ENCODE measurements at regions not wholly inside any gene's neighbourhood (a gene's known extent, or its start where the extent isn't known, plus 50 kb on each side); places are given as distances from the start of the nearest gene placed in this dataset.

DNA sequence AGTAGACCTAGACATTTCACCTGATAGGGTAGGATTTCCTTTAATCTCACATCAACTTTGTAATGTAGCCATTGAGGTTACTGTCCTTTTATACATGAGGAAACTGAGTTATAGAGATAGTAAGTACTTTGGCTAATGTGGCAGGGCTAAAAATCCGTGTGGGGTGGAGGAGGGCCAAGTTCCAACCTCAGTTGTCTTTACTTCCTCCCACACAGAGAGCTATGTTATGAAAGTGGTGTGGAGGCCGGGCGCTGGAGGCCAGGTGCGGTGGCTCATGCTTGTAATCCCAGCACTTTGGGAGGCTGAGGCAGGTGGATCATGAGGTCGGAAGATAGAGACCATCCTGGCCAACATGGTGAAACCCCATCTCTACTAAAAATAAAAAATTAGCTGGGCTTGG is 173.3 kb downstream of the PALM2AKAP2 start:
- no peak for DNase-seq

DNA sequence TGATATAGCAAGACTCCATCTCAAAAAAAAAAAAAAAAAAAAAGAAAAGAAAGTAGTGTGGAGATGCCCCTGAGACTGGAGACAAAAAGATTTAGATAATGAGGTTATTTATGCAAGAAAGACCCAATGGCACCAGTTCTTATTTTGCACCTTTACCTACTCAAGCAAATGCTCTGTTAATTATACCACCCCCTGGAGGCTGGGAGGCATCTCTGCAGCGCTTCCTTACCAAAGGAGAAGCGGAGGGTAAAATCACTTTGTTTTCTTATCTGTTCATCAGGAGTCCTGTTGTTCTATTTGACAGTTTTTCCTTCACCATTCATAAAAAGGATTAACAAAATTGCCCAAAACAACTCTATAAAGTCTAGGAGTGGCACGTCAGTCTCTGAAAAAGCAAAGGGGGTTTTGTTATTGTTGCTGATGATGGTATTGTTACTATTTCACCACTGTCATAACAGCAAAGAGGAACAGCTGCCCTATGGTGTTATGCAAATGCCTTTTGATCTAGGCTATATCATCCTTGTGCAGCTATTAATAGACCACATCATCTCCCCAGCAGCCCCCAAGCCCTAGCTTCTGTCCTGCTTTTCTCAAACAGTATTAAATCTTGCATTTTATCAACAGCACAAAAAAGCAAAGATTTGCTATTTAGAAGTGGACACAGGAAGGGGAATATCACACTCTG is 174.0 kb downstream of the PALM2AKAP2 start:
- no peak for DNase-seq

DNA sequence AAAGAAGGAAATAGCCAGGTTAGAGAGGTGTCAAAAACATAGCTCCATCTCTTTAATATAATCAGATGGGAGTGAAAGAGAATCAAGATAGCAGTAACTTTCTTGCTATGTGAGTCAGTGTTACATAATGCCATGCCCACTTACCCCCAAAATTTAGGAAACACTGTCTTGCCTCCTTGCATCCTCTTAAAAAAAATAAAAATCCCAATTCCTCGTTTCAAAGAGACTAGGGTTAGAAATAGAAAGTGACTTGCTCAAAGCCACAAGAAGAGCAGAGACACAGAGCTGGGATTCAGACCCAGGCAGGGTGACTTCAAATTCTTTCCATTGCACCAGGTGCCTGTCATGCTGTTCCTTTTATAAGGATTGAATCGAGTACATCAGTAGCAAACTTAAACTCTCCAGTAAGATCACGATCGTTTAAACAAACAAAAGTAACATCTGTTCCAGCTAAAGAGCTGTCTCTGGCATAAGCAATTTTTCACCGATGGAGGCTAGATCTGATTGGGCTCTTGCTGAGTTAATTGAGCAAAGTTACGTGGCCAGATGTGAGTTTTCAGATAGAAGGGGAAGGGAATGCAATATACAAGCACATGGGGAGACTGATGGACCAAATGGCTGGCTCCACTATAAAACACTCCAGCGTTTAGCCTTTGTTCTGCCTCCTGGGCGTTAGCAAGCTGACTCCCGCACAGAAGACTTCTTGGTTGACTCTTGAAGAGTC is 176.9 kb downstream of the PALM2AKAP2 start:
- DNase-seq, result no peak

DNA sequence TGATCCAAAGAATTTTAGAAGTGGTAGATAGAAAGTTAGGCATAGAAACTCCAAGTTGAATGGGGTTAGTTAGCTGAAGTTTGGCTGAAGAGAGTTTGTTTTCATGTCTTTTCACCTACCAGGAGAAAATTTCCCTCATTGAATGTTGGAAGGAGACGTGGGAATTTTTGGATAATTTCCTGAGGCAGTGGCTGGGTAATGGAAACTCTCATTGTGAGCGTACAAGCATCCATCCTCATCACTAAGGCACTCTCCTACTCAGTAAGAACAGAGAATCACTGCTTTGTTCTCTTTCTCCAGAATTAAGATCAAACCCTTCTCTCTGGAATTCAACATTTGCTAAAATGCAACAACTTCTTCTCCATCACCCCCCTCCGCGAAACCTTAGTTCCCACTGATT is 179.7 kb downstream of the PALM2AKAP2 start:
- DNase-seq, result no peak

DNA sequence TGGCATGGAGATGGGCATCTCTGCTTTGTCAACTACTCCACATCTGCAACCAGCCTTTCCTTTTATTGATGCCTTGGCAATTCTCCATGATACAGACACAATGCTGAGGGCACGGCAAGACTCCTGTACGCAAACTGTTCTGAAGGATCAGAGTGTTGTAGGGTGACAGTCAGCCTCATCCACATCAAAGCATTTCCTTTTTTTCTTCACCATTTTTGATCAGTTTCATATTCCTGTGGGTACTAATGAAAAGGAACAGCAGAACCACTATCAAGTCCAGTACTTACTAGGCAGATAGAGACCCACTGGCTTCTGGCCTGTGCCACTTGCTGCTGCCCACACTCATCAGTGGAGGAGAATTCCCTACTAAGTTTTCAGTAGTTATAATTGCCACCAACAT is 181.6 kb downstream of the PALM2AKAP2 start:
- no peak for DNase-seq

DNA sequence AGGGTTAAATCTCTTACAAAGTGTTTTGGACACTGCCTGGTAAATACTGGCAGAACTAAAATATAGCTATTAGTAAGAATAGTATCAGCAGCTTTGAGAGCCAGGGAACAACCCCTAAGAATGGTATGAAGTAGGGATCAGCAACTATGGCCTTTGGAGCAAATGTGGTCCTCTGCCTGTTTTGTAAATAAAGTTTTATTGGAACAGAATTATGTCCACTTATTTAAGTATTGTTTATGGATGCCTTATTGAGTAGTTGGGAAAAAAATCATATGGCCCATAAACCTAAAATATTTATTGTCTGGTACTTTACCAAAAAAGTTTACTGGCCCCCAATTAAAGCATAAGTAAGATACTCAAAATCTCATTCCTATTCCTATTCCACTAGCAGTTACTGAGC is 182.2 kb downstream of the PALM2AKAP2 start:
- no peak for DNase-seq

DNA sequence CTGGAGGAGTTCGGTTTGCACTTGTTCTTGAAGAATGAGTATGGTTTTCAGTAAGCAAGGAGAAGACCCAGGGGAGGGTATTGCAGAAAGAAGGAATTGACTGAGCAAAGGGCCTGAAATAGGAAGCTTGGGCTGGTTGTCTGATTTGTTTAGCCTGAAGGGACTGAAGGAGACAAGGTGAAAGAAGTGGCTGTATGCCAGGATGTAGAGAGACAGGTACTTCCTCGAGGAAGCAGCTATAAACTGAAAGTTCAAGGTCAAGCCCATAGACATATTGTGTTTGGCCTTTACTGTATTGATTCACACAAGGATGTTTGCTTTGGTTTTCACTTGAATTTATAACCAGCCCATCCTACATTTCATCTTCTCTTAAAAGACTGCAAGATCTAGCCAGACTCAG is 183.1 kb downstream of the PALM2AKAP2 start:
- no peak for DNase-seq

DNA sequence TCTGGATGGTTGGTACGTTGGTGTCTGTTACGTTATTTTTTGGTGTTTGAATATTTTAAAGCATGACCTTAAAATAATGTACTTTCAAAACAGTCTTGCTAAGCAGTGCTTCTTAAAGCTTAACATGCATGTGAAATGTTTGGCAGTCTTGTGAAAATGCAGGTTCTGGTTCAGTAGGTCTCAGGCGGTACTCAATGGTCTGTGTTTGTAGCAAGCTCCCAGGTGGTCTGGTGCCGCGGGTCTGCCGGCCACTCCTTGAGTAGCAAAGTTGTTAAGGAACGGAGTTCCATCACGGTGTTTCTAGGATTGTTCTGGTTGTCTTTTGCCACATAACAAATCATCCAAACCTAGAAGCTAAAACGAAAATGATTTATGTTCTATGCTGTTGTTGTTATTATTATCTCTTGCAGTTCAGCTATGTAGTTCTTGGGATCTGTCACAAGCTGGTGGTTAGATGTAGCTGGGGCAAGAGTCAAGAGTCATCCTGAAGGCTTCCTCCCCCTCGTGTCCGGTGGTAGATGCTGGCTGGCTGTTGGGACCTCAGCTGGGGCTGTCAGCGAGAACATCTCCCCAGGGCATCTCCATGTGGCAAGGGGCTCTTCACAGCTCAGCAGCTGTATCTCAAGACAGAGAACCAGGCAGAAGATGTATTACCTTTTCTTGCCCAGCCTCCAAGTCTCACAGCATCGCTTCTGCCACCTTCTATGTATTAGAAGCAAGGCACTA is 186.8 kb downstream of the PALM2AKAP2 start:
- DNase-seq, result no peak

DNA sequence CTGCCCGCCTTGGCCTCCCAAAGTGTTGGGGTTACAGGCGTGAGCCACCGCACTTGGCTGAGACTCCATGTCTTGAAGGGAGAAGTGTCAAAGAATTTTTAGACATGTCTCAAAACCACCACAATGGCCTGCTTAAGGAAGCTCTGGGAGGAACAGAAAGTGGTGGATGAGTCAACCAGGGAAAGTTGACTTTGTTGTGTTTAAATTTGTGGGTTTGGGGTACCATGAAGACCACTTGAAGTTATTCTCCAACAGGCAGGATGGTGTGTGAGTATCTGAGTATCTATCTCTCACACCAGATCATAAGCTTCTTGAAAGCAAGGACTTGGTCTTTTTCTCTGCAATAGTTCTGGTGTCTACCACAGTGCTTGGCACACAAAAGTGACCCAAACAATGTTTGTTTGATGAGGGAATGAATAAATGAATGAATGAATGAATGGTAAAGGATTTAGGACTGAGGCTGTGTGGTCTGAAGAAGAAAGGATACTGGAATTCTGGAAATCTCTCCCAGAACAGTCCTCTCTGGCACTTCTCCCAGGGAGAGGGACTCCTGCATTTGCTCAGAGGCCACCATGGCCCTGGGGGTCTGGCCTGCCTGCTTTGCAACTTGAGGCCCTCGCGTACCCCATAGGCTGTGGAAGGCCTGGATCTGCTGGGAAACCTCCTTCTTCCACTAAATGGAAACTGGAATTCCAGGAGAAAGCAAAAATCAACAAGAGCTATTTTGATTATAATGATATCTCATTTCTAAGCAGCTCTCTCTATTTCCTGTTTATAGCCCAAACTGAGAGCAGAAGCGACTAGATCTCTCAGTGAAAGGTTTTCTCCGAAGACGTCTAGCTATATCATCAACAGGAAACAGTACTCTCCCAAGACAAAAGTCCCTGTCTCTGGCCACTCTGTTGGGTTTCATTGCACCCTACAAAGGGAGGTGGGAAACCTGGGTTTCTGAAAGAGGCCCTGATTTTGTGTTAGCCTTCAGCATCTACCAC is 187.9 kb downstream of the PALM2AKAP2 start:
- DNase-seq, result no peak

DNA sequence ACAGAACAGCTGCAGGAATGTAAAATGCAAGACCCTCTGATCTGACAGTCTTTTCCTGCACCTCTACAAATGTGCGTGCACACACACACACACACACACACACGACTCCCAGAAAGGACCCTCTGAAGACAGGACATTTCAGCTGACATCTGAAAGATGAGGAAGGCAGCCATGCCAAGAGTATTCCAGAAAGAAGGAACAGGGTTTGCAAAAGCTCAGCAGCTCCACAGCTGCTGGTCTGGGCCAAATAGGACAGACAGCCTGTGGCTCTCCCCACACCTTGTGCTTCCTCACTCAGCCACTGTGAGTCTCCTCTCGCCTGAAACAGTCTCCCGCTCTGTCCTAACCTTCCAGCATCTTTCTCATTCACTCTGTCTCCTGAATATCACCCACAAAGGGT is 189.0 kb downstream of the PALM2AKAP2 start:
- no peak for DNase-seq

DNA sequence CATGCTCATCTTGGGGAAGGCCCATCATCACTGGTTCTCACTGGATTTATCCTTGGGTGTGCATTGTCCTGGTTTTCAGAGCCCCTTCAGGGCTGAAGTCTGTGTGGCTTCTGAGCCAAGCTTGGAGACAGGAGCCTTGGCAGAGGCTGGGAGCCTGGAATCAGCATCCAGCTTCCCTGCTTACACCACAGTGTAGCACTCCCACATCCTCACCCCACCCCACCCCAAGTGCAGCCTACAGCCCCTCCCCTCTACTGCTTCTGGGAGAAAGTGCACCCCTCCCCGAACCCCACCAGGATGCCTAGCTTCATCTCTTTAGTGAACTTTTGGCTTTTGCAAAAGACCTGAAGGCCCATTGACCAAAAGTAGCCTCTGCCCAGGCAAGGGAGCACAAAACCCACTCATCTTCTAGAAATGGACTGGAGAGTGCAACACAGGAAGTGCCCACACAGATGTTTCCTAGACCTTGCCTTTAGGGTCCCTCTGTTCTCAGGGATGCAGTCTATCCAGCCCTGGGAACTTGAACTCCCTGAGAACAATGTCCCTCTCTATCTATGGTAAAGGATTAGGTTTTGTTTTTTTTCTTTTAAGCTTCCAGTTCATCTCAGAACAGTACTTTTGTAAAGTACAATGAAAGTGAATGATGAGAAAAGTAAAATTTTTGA is 189.7 kb downstream of the PALM2AKAP2 start:
- DNase-seq, result no peak

DNA sequence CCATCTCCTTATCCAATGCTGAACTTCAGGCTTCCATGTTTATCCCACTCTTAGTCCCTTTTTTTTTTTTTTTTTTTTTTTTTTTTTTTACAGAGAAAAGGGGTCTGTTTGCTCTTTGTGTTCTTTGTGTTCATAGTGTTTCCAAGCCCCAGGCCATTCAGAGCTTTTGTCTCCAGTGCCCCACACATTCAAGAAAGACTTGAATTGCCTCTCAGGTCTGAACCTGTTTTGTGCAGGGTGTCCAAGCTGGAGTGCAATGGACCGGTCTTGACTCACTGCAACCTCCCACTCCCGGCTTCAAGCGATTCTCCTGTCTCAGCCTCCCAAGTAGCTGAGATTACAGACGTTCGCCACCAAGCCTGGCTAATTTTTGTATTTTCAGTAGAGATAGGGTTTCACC is 191.2 kb downstream of the PALM2AKAP2 start:
- DNase-seq, result no peak

DNA sequence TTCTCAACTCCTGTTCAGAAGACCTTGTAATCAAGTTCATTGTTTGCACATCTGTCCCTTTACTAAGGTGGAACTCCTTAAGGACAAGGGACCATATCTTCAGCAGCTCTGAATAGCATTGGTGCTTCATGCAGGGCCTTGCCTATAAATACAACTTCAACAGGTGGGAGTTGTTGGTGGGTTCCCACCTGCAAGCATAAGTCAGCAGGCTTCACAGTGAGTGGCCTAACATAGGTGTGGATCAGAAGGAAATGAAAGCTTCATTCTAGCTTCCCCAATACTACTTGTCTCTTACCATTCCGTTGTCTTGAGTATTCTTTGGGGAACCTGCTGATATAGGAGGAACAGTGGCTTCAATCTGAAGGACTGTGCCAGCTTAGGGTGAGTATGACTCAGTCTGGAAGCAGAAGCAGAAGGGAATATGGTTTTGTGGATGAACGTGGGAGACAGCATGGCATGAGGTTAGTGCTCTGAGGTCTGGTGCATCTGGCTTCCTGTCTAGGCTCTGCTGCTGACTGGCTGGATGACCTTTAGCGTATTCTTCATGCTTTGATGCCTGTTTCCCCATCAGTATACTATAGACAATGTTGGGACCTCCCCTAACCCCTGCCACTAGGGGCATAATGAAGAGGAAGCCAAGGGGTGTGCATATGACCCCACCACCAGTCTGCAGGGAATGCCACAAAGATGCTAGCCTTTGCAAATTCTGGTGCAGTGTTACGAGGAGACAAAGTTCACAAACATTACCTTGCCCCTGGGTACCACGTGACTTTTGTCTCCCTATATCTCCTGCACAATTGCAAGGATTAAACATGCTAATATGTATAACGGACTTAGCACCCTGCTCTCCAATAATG is 192.3 kb downstream of the PALM2AKAP2 start:
- DNase-seq, result no peak

DNA sequence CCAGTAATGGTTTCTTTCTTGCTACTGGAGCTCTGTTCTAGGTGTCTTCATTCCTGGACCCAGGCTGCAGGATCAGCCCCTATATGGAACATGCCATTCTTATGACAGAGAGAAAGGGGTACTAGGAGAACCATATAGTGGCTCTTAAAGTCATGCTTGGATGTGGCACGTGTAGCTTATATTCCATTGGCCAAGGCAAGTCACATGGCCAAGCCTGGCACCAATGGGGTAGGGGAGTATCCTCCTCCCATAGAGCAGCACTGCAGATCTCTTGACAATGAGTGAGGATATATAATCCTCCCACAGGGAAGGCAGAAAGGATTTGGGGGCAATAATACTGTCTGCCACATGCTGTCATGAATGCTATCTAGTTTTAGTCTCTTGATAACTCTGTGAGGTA is 193.3 kb downstream of the PALM2AKAP2 start:
- no peak for DNase-seq

DNA sequence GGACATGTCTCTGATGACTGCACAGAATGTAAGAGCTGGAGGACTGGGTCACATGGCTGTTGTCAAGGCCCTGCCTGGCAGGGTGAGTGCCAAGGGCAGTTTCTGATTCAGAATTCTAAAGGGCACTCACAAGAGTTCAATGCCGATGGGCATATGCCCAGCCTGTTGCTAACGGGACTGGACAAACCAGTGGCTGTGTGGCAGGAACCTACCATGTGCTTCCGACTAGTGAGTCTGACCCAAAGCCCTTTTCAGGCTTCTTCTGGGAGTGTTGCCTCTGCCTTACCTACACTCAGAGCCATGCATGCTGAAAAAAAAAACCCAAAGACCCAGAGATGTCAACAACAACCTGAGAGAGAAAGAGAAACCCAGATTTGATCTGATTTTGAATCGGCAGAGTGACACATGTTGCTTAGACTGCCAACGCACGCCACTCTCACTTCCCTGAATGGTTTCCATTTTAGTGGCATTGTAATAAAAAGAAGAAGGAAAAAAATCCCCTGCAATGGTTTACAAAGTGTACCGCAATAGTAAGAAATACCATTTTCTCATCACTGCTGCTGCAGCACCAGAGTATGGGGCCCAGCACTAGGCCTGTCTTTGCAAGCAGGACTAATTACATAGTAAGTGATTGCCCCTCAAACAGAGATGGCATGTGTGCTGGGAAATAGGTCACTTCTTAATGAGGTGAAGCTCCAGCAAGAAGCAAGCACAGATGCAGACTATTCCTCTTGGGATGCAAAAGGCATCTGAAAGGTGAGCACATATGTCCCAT is 194.3 kb downstream of the PALM2AKAP2 start:
- no peak for DNase-seq

DNA sequence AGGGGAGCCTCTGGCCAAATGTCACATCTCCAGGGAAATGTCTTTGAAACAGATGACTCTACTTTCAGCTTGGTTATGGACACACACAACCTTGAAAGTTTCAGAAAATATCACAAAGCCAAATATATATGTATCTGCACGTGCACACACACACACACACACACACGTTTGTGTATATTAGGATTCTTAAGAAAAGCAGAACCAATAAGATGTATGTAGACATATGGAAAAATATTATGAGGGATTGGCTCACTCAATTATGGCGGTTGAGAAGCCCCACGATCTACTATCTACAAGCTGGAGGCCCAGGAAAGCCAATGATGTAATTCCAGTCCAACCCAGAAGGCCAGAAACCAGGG is 194.9 kb downstream of the PALM2AKAP2 start:
- no peak for DNase-seq

DNA sequence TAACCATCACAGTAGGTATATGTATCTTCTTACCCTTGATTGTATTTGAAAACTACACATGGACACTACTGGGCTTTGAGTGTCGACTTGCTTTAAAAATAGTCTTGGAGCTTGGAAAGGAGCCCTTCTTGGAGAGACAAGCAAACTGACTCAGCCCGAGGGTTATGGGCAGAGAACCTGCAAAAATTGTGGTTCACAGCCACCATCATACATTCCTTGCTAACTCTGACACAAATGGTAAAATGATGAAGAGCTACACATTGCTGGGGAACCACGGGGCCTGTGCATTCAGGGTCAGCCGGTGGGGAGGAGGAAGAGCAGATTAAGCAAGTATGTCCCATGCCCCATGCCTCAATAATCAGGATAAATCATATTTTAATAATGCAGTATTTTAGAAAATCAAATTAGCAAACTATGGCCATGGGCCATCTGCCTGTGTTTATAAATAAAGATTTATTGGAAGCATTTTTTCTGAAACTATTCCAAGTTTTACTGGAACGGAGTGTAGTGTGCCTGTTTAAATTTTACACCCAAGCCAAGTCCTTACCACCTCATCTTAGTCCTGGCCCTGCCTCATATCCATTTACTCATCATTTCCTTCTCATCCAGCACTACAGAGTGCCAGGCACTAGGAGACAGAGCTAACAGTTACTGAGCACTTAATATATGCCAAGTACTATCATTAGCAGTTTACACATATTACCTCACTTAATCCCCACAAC is 195.7 kb downstream of the PALM2AKAP2 start:
- no peak for DNase-seq

DNA sequence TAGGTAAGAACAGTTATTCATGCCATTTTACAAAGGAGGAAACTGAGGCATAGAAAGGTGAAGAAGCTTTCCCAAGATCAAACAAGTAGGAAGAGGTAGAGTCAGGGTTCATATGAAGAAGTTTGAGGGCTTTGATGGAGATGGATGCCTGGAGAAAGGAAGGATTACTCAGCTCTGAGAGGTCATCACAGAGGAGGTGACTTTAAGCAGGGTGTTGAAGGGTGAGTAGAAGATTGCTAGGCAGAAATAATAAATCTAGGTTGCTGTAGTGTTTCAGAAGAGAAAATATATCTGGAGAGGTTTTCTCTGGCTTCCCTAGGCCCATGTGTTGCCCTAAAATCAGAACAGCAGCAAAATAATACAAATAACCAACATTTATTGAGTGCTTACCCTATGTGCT is 196.3 kb downstream of the PALM2AKAP2 start:
- no peak for DNase-seq

DNA sequence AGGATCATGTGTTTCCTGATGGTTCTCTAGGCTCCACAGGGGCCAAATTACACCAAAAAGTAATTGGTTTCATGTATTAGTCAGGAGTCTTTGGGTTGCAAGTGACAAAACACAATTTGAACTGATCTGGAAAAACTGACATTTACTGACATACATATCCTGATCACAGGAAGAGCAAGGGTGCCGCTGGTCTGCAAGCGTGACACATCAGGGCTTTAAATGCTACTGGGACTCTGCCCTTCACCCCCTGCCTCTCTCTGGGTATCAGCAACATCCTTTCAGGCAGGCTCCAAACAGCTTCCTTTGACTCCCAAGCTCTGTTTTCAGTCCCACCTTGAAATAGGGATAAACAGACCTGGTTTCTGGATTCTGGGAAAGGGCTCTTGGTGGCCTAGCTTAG is 197.5 kb downstream of the PALM2AKAP2 start:
- DNase-seq, result no peak

DNA sequence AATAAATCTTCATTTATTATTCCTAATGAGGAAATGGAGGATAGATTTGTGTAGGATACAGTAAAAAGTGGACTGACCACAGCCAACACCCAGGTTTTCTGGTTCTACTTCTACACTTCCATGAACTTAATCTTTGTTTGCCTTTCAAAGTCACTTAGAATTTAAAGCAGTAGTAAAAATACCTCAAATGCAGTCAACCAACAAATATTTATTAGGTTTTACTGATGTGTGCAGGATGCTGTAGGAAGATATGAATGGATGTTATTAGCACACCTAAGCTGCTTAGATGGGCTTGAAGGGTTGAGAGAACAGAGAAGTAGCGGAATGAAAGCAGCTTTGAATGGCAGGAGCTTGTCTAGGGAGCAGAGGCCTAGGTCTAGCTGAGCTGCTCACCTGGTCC is 201.1 kb downstream of the PALM2AKAP2 start:
- no peak for DNase-seq
